Vagina (tissue), 2 donors: ENCODE measurements at regions not wholly inside any gene's neighbourhood (a gene's known extent, or its start where the extent isn't known, plus 50 kb on each side); places are given as distances from the start of the nearest gene placed in this dataset.

Experiments
- DNase-seq, 2 donors: peaks; one replicate each; pipeline ENCODE4 v3.0.0-alpha.2; 2017; ENCODE audit errors: extremely low spot score in 2 of 2
- H3K27ac ChIP-seq: fragments of 200-600 bp; sonication (generic); one replicate; pipeline ENCODE4 v1.5.1; 2019
- H3K27me3 ChIP-seq: fragments of 200-600 bp; sonication (generic); one replicate; pipeline ENCODE4 v1.5.1; 2019
- H3K36me3 ChIP-seq, 2 donors: fragments of 200-600 bp; sonication (generic); one replicate each; pipeline ENCODE4 v1.5.1; 2017 to 2019
- H3K4me1 ChIP-seq: fragments of 200-600 bp; sonication (generic); one replicate; pipeline ENCODE4 v1.5.1; 2019
- H3K4me3 ChIP-seq, 2 donors: fragments of 200-600 bp; sonication (generic); 1 replicate in 1 of 2; 2 replicates in 1 of 2; pipeline ENCODE4 v1.5.1; 2016 to 2019
- H3K9me3 ChIP-seq: fragments of 200-600 bp; sonication (generic); one replicate; pipeline ENCODE4 v1.5.1; 2019
- POLR2A ChIP-seq, 2 donors: fragments of 450-650 bp; IDR thresholded peaks; one replicate each; pipeline ENCODE4 v1.6.1; 2017; ENCODE audit warnings: antibody characterized with exemption in 2 of 2, mild to moderate bottlenecking in 2 of 2, moderate library complexity in 2 of 2
- POLR2AphosphoS5 ChIP-seq, 2 donors: sonication (generic); formaldehyde crosslinking; IDR thresholded peaks; one replicate each; pipeline ENCODE4 v1.9.0; 2017; ENCODE audit warnings: antibody characterized with exemption in 2 of 2, mild to moderate bottlenecking in 2 of 2, low read depth in 1 of 2; ENCODE audit not compliant: insufficient read depth in 1 of 2
- intact Hi-C: fragments of 100-400 bp; cut with DNase I; formaldehyde crosslinking; loops from one replicate; pipeline ENCODE4 v1.15.1; 2023
- TF ChIP-seq, protein P1 (sequence below), 3 experiments: fragments of 450-650 bp in 2 of 3; fragments of 200-600 bp in 1 of 3; sonication (generic) in 1 of 3; IDR thresholded peaks; one replicate each; pipeline ENCODE4 v1.5.1; 2017 to 2019; ENCODE audit warnings: antibody characterized with exemption in 3 of 3, mild to moderate bottlenecking in 2 of 3, moderate library complexity in 2 of 3

DNA sequence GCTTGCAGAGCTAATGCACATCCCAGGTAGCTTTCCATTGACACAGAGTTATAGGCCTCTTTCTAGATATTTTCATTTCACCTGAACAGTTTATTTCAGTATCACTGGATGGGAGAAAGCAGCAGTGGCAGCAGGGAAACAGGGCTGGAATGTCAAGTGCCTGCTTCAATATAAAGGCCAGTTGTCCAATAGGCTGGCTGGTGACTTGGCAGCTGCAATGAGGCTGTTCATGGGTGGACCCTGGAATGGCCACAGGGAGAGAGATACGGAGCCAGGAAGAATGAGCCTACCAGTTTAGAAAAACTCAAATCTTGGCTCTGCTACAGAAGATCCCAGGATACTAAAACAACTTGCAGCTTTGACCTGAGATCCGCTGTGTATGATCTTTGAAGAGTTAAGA, 185.0 kb downstream of the BCL11A start:
- intact Hi-C loops = no loop called here

DNA sequence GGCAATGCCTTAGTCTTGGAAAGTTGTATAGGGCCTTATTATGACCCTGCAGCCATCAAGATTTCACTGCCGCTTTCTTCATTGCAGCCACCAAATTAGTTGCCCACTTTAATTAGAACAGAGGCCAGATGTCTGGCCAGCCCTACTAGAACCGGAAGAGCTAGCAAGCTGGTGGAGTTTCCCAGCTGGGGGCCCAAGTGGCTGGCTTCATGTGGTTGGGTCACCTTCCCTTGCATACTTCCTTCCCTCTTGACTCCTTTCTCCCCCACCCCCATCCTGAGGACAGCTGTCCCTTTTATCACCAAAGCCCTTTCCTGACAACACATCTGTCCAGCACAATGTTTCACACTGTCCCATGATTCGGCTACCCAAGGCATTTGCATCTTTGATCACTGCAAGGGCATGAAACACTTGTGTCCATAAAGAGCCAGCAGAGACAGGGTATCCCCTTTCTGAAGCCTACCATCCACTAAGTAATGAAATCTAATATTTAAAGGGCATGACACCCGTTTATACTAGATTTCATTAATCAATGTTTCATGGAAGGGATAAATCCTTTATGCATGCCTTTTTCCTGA, 187.2 kb downstream of the BCL11A start:
- H3K4me3 ChIP-seq = no peak overlapping the region
- no peaks in the 10 kb centered on the region for H3K9me3 ChIP-seq
- no peaks in the 10 kb centered on the region for H3K36me3 ChIP-seq
- intact Hi-C loops = no loop called here
- peaks cover under 1% of the 10 kb centered on the region for H3K4me1 ChIP-seq
- no peak overlapping the region for H3K27ac ChIP-seq
- DNase-seq = peak in 1 of 2 donors; percentile 61
- TF ChIP-seq, protein P1, sequence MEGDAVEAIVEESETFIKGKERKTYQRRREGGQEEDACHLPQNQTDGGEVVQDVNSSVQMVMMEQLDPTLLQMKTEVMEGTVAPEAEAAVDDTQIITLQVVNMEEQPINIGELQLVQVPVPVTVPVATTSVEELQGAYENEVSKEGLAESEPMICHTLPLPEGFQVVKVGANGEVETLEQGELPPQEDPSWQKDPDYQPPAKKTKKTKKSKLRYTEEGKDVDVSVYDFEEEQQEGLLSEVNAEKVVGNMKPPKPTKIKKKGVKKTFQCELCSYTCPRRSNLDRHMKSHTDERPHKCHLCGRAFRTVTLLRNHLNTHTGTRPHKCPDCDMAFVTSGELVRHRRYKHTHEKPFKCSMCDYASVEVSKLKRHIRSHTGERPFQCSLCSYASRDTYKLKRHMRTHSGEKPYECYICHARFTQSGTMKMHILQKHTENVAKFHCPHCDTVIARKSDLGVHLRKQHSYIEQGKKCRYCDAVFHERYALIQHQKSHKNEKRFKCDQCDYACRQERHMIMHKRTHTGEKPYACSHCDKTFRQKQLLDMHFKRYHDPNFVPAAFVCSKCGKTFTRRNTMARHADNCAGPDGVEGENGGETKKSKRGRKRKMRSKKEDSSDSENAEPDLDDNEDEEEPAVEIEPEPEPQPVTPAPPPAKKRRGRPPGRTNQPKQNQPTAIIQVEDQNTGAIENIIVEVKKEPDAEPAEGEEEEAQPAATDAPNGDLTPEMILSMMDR (IDR thresholded peaks at IDR 0.05) = no peak
- TF ChIP-seq POLR2A (IDR thresholded peaks at IDR 0.05) = no peak
- no peak for TF ChIP-seq POLR2AphosphoS5 (IDR thresholded peaks at IDR 0.05; ENCODE audit: insufficient read depth in 1 of 2, low read depth in 1 of 2)
- no peaks in the 10 kb centered on the region for H3K27me3 ChIP-seq

More for the DNA sequence above, 185.0 kb downstream of the BCL11A start:
- H3K4me1 ChIP-seq = peaks cover 5% of the 10 kb centered on the region
- no peak overlapping the region for H3K27ac ChIP-seq
- no peak for TF ChIP-seq POLR2AphosphoS5 (IDR thresholded peaks at IDR 0.05; ENCODE audit: insufficient read depth in 1 of 2, low read depth in 1 of 2)
- no peak for TF ChIP-seq POLR2A (IDR thresholded peaks at IDR 0.05)
- TF ChIP-seq, protein P1 (IDR thresholded peaks at IDR 0.05) = no peak
- no peaks in the 10 kb centered on the region for H3K27me3 ChIP-seq
- H3K4me3 ChIP-seq = no peak overlapping the region
- DNase-seq = peak in 1 of 2 donors; percentile 67
- no peaks in the 10 kb centered on the region for H3K9me3 ChIP-seq
- no peaks in the 10 kb centered on the region for H3K36me3 ChIP-seq

DNA sequence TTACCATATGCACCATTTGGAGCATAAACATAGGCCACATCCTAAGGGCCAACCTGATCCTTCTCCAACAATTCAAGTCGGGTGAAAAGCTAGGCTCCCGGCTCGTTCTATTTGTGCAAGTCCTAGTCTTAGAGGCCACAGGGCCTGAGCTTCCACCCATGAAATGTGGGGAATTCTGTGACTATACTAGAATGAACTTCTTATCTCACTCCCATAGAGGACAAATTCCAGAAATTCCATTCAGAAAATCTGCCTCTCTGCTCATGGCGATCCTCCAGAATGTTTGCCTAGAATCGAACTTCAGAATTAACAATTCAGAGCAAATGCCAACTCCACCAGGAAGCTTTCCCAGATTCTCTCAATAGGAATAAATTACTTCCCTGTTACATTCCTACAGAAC, 187.9 kb downstream of the BCL11A start:
- intact Hi-C loops = no loop called here
- H3K9me3 ChIP-seq = no peaks in the 10 kb centered on the region
- no peak for DNase-seq
- no peaks in the 10 kb centered on the region for H3K4me1 ChIP-seq
- no peak overlapping the region for H3K4me3 ChIP-seq
- no peaks in the 10 kb centered on the region for H3K27me3 ChIP-seq
- TF ChIP-seq POLR2A (IDR thresholded peaks at IDR 0.05) (no peak), POLR2AphosphoS5 (IDR thresholded peaks at IDR 0.05; ENCODE audit: insufficient read depth in 1 of 2, low read depth in 1 of 2) (no peak)
- TF ChIP-seq, protein P1 (IDR thresholded peaks at IDR 0.05) = no peak
- H3K36me3 ChIP-seq = no peaks in the 10 kb centered on the region
- H3K27ac ChIP-seq = no peak overlapping the region

DNA sequence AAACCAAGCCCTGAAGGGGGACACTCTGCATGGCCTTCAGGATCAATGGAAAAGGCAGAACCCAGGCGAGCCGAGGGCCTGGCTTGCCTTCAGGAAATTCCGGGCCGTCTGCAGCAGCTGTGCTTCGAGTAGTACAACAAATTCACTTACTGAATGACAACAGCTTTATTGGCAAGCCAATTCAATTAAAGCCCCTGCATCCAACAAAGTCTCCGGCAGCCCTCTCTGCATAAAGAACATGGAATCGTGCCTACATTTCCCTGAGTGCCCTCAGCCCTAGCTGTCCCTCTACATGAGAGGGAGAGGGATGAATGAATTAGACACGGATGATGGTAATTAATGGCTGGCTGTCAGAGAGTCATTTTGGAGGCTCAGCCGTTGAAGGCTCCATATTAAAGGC, 189.0 kb downstream of the BCL11A start:
- no peaks in the 10 kb centered on the region for H3K4me1 ChIP-seq
- no peak overlapping the region for H3K4me3 ChIP-seq
- H3K9me3 ChIP-seq = no peaks in the 10 kb centered on the region
- TF ChIP-seq POLR2AphosphoS5 (IDR thresholded peaks at IDR 0.05; ENCODE audit: insufficient read depth in 1 of 2, low read depth in 1 of 2) (no peak), POLR2A (IDR thresholded peaks at IDR 0.05) (no peak)
- intact Hi-C loops = no loop called here
- no peaks in the 10 kb centered on the region for H3K27me3 ChIP-seq
- DNase-seq = peak in 1 of 2 donors; percentile 49
- H3K27ac ChIP-seq = no peak overlapping the region
- no peaks in the 10 kb centered on the region for H3K36me3 ChIP-seq

DNA sequence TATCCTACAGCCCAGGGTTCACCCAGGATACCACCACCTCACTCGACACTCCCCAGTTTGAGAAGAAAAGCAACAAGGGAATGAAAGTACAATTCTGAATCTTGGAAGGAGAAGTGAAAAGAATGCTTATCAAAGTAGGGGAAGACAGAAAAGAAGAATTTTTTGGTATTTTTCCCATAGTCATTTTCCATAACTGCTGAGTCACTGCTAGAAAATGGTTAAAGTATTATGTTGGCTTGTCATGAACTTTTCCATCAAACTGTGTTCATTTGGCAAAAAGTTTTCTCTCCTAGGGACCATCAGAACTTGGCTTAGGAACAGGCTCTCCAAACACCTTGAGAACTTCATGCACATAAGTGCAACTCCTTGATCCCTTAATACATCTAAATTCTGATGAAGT, 192.0 kb downstream of the BCL11A start:
- no peak overlapping the region for H3K4me3 ChIP-seq
- intact Hi-C loops = no loop called here
- H3K4me1 ChIP-seq = no peaks in the 10 kb centered on the region
- H3K9me3 ChIP-seq = no peaks in the 10 kb centered on the region
- TF ChIP-seq, protein P1 (IDR thresholded peaks at IDR 0.05) = no peak
- TF ChIP-seq POLR2AphosphoS5 (IDR thresholded peaks at IDR 0.05; ENCODE audit: insufficient read depth in 1 of 2, low read depth in 1 of 2) (no peak), POLR2A (IDR thresholded peaks at IDR 0.05) (no peak)
- H3K27ac ChIP-seq = no peak overlapping the region
- no peak for DNase-seq
- H3K36me3 ChIP-seq = no peaks in the 10 kb centered on the region
- no peaks in the 10 kb centered on the region for H3K27me3 ChIP-seq
